ENCODE measurements at regions not wholly inside any gene's neighbourhood (a gene's known extent, or its start where the extent isn't known, plus 50 kb on each side); places are given as distances from the start of the nearest gene placed in this dataset.

DNA sequence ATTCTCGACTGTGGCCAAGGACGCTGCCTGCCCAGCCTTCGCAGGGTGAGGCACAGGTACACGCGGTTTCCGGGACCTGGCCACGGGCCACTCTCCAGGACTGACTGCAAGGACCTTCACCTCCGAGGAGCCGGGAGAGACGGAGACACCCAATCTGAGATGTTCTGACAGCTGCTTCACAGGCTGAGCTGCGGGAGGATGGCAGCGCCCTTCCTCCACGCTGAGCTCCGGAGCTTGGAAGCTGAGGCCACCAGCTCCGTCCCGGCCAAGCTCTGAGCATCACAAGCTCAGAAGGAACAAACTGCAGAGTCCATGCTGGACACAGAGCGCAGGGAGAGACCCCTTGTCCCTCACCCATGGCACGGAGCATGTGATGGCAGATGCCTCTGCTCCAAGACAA, 71.1 kb upstream of the CTDP1 start:
- Histone ChIP-seq H3K36me3 (no peaks in the 10 kb centered on the region), H3K27me3 (no peaks in the 10 kb centered on the region), H3K4me1 (no peaks in the 10 kb centered on the region), H3K27ac (no peak overlapping the region), H3K4me3 (replicated peaks in 1 of 3) (no peak overlapping the region), H3K9me3 (no peaks in the 10 kb centered on the region)
- no peak for DNase-seq
- no peak for TF ChIP-seq POLR2A (IDR thresholded peaks at IDR 0.05)
- TF ChIP-seq CTCF (IDR thresholded peaks at IDR 0.05): no peak
- intact Hi-C loops (cut with DNase I): no loop called here
- 73 to 77% methylated on average over 16 to 18 of the region's 18 CpGs for WGBS, 2 donors

DNA sequence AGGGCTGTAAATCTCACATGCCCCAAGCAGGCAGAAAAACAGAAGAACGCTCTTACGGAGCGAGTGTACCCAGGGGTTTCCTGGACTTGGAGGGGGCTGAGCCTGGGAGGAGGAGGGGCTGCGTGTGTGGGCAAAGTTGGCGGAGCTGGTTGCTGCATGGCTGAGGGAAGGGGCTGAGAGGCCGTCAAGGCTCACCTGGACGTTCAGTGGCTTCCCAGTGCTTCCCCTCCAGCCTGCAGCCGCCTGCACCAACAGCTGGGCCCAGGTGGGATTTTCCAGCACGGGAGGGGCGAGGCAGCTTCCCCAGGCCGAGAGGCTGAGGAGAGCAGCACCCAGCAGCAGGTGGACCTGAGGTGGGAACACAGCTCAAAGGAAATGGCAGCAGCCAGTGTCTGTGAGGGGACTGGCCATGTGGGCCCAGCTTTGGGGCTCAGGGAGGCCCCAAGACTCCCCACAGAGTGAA, 70.6 kb upstream of the CTDP1 start:
- no peak overlapping the region for H3K27ac ChIP-seq
- 58 to 59% methylated on average over 7 to 8 of the region's 11 CpGs for WGBS, 2 donors
- no peak for DNase-seq

DNA sequence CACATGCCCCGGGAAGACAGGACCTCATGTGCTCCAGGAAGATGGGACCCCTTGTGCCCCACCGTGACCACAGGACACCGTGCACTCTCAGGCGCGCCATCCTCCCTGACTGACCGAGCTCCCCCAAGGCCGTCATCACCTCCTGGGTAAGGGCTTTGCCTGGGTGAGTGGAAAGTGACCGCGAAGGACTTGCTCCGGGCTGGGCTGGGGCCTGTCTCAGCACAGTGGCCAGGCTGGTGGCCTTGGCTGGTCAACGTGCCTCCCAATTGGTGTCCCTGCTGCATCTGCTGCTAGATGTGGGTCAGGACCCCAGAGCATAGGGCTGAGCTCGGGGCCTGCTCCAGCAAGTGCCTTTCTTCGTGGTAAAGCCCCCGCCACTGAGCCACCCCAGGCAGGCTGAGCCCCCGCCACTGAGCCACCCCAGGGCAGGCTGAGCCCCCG, 69.7 kb upstream of the CTDP1 start:
- no peak for TF ChIP-seq CTCF (IDR thresholded peaks at IDR 0.05)
- TF ChIP-seq POLR2A (IDR thresholded peaks at IDR 0.05): no peak
- DNase-seq: no peak
- H3K4me1 ChIP-seq: no peaks in the 10 kb centered on the region
- 93 to 94% methylated on average over 10 to 13 of the region's 16 CpGs for WGBS, 2 donors
- no peak overlapping the region for H3K27ac ChIP-seq
- H3K9me3 ChIP-seq: no peaks in the 10 kb centered on the region
- no peak overlapping the region for H3K4me3 ChIP-seq (replicated peaks in 1 of 3)
- H3K27me3 ChIP-seq: no peaks in the 10 kb centered on the region
- intact Hi-C loops (cut with DNase I): no loop called here
- H3K36me3 ChIP-seq: no peaks in the 10 kb centered on the region

More for the DNA sequence above, 70.6 kb upstream of the CTDP1 start:
- no peaks in the 10 kb centered on the region for H3K4me1 ChIP-seq
- TF ChIP-seq POLR2A (IDR thresholded peaks at IDR 0.05) (no peak), CTCF (IDR thresholded peaks at IDR 0.05) (no peak)
- no peak overlapping the region for H3K4me3 ChIP-seq (replicated peaks in 1 of 3)
- no peaks in the 10 kb centered on the region for H3K27me3 ChIP-seq
- H3K36me3 ChIP-seq: no peaks in the 10 kb centered on the region
- no peaks in the 10 kb centered on the region for H3K9me3 ChIP-seq
- intact Hi-C loops (cut with DNase I): no loop called here

- TF ChIP-seq CTCF (IDR thresholded peaks at IDR 0.05): no peak
- no peak for TF ChIP-seq POLR2A (IDR thresholded peaks at IDR 0.05)
- Histone ChIP-seq H3K36me3 (no peaks in the 10 kb centered on the region), H3K4me1 (no peaks in the 10 kb centered on the region), H3K27ac (no peak overlapping the region), H3K4me3 (replicated peaks in 1 of 3) (no peak overlapping the region), H3K27me3 (no peaks in the 10 kb centered on the region), H3K9me3 (no peaks in the 10 kb centered on the region)
- 81 to 89% methylated on average over 17 to 20 of the region's 23 CpGs for WGBS, 2 donors
- intact Hi-C loops (cut with DNase I): no loop called here
- DNase-seq: no peak
Measured at GRCh38 chr18:79610461-79611039, 69.1 kb upstream of the CTDP1 start.

- H3K36me3 ChIP-seq: no peaks in the 10 kb centered on the region
- 75 to 83% methylated on average over 17 to 18 of the region's 20 CpGs for WGBS, 2 donors
- H3K4me1 ChIP-seq: no peaks in the 10 kb centered on the region
- DNase-seq: no peak
- no peaks in the 10 kb centered on the region for H3K27me3 ChIP-seq
- H3K9me3 ChIP-seq: no peaks in the 10 kb centered on the region
- TF ChIP-seq CTCF (IDR thresholded peaks at IDR 0.05): no peak
- TF ChIP-seq POLR2A (IDR thresholded peaks at IDR 0.05): no peak
- H3K27ac ChIP-seq: no peak overlapping the region
- intact Hi-C loops (cut with DNase I): no loop called here
- no peak overlapping the region for H3K4me3 ChIP-seq (replicated peaks in 1 of 3)
Measured at GRCh38 chr18:79611040-79611681, 68.4 kb upstream of the CTDP1 start.

Measured in thyroid gland (tissue), 4 donors.